Right lobe of liver (tissue), 4 donors: ENCODE measurements at regions not wholly inside any gene's neighbourhood (a gene's known extent, or its start where the extent isn't known, plus 50 kb on each side); places are given as distances from the start of the nearest gene placed in this dataset.

Experiments
- POLR2A ChIP-seq: fragments of 450-650 bp; IDR thresholded peaks from one replicate; pipeline ENCODE4 v1.6.1; 2017; ENCODE audit warnings: antibody characterized with exemption, mild to moderate bottlenecking
- TF ChIP-seq, protein P1 (sequence below), 4 donors: fragments of 200-600 bp in 3 of 4; fragments of 450-650 bp in 1 of 4; IDR thresholded peaks; one replicate each; pipeline versions ENCODE4 v1.5.1 to v1.8.0; 2016 to 2022; ENCODE audit warnings: antibody characterized with exemption in 4 of 4, mild to moderate bottlenecking in 2 of 4
- donor health status: DM: no; HTN: no; CAD: no.
- donor health status: DM: no; HTN: no; CAD: no.
- donor health status: DM: no; HTN: yes; CAD: no.

DNA sequence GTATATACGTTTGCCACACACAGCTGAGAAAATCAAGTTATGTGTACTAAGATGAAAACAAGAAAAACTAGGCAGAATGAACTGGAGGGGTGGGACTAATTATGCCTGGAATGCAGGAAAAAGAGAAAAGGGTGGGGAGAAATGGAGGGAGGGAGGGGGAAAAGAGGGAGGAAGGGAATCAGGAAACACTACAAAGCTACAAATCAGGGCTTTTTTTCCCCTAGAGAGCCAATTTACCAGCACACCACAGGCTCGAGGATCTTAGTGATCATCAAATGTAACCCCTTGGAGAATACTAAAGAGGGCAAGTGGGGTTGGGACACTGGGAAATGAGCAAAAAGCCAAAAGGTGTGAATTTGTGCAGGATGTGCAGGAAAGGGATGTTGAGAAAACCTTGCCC, 451.9 kb downstream of the SMARCA1 start:
- TF ChIP-seq, protein P1, sequence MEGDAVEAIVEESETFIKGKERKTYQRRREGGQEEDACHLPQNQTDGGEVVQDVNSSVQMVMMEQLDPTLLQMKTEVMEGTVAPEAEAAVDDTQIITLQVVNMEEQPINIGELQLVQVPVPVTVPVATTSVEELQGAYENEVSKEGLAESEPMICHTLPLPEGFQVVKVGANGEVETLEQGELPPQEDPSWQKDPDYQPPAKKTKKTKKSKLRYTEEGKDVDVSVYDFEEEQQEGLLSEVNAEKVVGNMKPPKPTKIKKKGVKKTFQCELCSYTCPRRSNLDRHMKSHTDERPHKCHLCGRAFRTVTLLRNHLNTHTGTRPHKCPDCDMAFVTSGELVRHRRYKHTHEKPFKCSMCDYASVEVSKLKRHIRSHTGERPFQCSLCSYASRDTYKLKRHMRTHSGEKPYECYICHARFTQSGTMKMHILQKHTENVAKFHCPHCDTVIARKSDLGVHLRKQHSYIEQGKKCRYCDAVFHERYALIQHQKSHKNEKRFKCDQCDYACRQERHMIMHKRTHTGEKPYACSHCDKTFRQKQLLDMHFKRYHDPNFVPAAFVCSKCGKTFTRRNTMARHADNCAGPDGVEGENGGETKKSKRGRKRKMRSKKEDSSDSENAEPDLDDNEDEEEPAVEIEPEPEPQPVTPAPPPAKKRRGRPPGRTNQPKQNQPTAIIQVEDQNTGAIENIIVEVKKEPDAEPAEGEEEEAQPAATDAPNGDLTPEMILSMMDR (IDR thresholded peaks at IDR 0.05), result no peak
- TF ChIP-seq POLR2A, result no peak
